GM20000 (cell line): ENCODE measurements at regions not wholly inside any gene's neighbourhood (a gene's known extent, or its start where the extent isn't known, plus 50 kb on each side); places are given as distances from the start of the nearest gene placed in this dataset.

ENCODE experiments used
- DNase-seq: peaks from one replicate; pipeline ENCODE4 v3.0.0; 2012; ENCODE audit warnings: low spot score
- TF ChIP-seq, protein P1 (sequence below): IDR thresholded peaks from 2 replicates; pipeline ENCODE4 v1.5.1; 2012; ENCODE audit warnings: mild to moderate bottlenecking, control low read depth; ENCODE audit errors: extremely low read depth, missing control alignments

DNA sequence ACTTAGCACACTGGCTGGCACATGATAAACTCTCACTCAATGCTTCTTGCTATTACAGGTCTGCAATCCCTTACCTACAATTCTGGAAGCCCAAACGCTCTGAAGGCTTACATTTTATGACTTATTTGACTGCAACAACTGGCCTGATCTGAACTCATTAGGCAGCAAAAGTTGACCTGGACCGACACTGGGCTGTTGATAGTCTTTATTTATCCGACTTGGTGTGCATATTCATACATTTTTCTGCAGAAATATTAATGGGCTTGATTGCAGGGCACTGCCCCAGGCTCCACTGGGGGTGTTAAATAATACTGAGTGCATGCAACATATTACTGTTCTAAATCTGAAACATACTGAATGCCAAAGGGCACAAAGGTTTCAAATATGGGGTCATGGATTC is 1076.7 kb downstream of the BCL11B start:
- TF ChIP-seq, protein P1, sequence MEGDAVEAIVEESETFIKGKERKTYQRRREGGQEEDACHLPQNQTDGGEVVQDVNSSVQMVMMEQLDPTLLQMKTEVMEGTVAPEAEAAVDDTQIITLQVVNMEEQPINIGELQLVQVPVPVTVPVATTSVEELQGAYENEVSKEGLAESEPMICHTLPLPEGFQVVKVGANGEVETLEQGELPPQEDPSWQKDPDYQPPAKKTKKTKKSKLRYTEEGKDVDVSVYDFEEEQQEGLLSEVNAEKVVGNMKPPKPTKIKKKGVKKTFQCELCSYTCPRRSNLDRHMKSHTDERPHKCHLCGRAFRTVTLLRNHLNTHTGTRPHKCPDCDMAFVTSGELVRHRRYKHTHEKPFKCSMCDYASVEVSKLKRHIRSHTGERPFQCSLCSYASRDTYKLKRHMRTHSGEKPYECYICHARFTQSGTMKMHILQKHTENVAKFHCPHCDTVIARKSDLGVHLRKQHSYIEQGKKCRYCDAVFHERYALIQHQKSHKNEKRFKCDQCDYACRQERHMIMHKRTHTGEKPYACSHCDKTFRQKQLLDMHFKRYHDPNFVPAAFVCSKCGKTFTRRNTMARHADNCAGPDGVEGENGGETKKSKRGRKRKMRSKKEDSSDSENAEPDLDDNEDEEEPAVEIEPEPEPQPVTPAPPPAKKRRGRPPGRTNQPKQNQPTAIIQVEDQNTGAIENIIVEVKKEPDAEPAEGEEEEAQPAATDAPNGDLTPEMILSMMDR: no peak
- no peak for DNase-seq

DNA sequence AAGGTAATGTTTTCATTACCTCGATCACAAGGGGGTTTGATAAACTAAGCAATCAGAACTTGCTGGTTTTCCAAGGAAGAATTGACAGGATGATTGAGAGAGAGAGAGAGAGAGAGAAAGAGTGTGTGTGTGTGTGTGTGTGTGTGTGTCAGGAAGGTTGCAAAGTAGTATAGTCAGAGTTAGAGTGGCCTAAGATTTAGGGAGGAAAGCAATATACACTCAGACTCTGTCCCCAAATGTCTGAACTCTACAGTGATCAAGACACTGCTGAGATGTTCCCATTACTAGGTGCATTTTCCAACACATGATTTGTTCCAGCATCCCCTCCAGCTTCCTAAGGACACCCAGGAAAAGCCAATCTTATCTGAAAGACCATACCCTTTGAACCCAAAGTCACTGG is 1074.1 kb downstream of the BCL11B start:
- DNase-seq: no peak
- TF ChIP-seq, protein P1: no peak

DNA sequence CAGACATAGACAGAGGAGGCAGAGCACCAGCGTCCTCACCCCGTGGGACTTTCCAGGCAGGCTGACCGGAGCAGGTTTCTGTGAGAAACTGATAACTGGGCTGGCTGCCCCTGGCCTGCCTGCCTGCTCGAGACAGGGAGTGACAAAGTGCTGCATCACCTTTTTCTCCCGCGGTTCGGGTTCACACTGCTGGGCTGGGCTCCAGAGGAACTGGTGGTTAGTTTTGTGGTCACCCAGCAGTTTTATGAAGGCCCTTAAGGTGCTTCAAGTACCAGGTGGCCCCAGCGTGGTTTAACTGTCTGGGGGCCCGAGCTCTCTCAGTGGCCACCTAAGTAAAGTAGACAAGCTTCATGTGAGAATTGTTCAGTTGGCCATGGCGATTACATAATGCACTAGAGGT is 1073.6 kb downstream of the BCL11B start:
- TF ChIP-seq, protein P1: no peak
- peak; percentile 39 for DNase-seq

DNA sequence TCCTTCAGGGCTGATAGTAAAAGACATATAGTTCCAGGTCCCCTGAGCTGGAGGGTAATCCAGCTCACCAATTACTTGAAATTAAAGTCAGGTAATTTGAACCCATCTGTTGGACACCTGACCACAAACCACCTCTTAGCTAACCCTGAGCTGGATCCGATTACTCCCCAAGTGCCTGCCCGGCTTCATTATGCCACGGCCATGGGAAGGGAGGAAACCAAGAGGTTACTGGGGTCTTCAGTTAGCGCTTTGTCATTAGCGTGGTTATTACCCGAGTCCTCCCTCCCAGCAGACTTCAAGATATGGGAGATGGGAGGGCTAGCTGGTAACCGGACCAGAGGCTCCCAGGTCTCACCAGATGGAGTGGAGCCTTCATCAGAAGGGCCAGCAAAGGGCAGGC is 1071.4 kb downstream of the BCL11B start:
- no peak for DNase-seq
- TF ChIP-seq, protein P1: no peak

DNA sequence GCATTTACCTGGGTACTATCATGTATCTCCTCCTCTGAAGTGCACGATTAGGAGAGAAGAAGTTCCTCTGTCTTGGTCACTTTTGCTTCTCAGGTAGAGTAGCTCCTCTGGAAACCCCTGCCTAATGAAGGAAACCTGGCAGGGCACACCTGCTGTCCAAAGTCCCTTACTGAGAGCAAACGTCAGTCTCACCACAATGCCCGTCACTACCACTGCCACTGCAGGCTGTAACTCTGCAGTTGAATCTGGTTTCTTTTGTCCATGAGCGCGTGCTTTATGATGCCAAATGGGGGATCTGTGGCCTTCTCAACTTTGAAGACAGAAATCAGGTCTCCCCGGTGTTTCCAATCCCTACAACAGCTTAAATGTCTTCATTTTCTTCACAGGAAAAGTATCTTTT is 1068.6 kb downstream of the BCL11B start:
- TF ChIP-seq, protein P1: no peak

DNA sequence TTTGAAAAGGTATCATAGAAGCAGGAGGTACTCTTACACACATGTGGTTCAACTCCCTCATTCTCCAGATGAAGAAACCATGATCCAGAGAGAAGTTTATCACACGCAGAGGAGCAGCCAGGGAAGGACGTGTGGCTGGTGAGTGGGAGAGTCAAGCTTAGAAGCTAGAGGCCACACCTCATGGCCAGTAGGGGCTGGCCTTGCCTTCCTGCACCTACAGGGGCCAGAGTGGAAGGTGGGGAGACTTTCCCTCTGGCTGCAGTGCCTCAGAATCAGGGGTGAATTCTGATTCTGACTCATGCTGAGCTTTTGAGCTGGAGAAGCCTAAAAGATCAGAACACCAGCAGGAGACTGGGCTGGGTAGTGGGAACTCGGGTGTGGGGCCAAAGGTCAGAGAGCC is 1067.9 kb downstream of the BCL11B start:
- TF ChIP-seq, protein P1: no peak
- no peak for DNase-seq

More for the DNA sequence above, 1068.6 kb downstream of the BCL11B start:
- no peak for DNase-seq

DNA sequence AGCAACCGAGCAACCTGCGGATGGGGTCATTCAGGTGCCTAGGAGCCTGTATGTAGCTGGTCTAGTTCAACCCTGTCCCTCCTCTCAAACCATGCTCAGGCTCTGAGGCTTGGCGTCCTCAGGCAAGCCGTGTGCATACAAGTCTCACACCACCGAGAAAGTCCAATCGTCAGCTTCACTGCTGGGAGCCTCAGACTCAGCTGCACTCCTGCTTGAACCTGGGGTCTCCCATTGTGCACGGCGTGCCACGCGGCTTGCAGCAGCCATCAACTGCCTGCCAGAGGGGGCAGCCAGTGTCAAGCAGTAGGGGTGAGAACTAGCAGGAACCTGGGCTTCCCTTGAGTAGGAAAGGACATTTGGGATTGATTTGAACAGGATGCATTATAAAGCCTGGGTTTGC is 1064.6 kb downstream of the BCL11B start:
- TF ChIP-seq, protein P1: no peak
- no peak for DNase-seq
